ENCODE measurements at regions not wholly inside any gene's neighbourhood (a gene's known extent, or its start where the extent isn't known, plus 50 kb on each side); places are given as distances from the start of the nearest gene placed in this dataset.

- DNase-seq (ENCODE audit: low read depth in 1 of 2, low spot score in 1 of 2), result no peak
- H3K27me3 ChIP-seq (ENCODE audit: insufficient read depth, poor library complexity, severe bottlenecking), result no peaks in the 10 kb centered on the region
- H3K27ac ChIP-seq (replicated peaks), result no peak overlapping the region
- H3K4me3 ChIP-seq (replicated peaks; ENCODE audit: insufficient read depth, low read length), result no peak overlapping the region
- TF ChIP-seq POLR2AphosphoS5 (IDR thresholded peaks at IDR 0.05; ENCODE audit: low read depth) (no peak), SPI1 (IDR thresholded peaks at IDR 0.05; ENCODE audit: borderline replicate concordance, low read depth) (no peak), REST (IDR thresholded peaks at IDR 0.05; ENCODE audit: insufficient replicate concordance, low read depth) (no peak), GABPA (IDR thresholded peaks at IDR 0.05; ENCODE audit: low read depth) (no peak)
- TF ChIP-seq, protein P1, sequence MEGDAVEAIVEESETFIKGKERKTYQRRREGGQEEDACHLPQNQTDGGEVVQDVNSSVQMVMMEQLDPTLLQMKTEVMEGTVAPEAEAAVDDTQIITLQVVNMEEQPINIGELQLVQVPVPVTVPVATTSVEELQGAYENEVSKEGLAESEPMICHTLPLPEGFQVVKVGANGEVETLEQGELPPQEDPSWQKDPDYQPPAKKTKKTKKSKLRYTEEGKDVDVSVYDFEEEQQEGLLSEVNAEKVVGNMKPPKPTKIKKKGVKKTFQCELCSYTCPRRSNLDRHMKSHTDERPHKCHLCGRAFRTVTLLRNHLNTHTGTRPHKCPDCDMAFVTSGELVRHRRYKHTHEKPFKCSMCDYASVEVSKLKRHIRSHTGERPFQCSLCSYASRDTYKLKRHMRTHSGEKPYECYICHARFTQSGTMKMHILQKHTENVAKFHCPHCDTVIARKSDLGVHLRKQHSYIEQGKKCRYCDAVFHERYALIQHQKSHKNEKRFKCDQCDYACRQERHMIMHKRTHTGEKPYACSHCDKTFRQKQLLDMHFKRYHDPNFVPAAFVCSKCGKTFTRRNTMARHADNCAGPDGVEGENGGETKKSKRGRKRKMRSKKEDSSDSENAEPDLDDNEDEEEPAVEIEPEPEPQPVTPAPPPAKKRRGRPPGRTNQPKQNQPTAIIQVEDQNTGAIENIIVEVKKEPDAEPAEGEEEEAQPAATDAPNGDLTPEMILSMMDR (IDR thresholded peaks at IDR 0.05; ENCODE audit: insufficient read depth, low read length), result no peak
Observed at GRCh38 chr10:10852464-10852863, 165.2 kb upstream of the CELF2 start.

DNA sequence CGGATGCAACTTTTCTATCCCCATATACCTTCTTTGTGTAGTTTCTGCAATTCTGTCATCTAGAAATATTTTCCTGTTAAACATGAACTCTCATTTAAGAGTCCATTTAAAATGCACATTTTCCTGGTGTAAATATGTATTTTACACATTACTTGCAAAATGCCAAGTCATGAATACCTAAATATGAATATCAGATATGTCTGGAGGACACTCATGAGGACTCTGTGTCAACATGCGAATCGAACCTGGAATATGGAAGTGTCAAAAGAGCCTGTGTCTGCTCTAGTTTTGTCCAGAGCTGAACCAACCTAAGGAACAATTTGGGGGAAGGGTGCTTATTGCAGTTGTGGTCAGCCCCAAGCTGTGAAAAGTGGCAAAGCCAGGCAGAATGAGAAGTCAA, 163.7 kb upstream of the CELF2 start:
- no peak for TF ChIP-seq POLR2AphosphoS5 (IDR thresholded peaks at IDR 0.05; ENCODE audit: low read depth)
- no peak for TF ChIP-seq REST (IDR thresholded peaks at IDR 0.05; ENCODE audit: insufficient replicate concordance, low read depth)
- TF ChIP-seq, protein P1 (IDR thresholded peaks at IDR 0.05; ENCODE audit: insufficient read depth, low read length), result no peak
- TF ChIP-seq SPI1 (IDR thresholded peaks at IDR 0.05; ENCODE audit: borderline replicate concordance, low read depth), result no peak
- no peak for TF ChIP-seq GABPA (IDR thresholded peaks at IDR 0.05; ENCODE audit: low read depth)
- no peak overlapping the region for H3K27ac ChIP-seq (replicated peaks)
- H3K27me3 ChIP-seq (ENCODE audit: insufficient read depth, poor library complexity, severe bottlenecking), result no peaks in the 10 kb centered on the region
- DNase-seq (ENCODE audit: low read depth in 1 of 2, low spot score in 1 of 2), result no peak
- no peak overlapping the region for H3K4me3 ChIP-seq (replicated peaks; ENCODE audit: insufficient read depth, low read length)

GRCh38 chr10:10854725-10855124, 162.9 kb upstream of the CELF2 start:
- TF ChIP-seq, protein P1 (IDR thresholded peaks at IDR 0.05; ENCODE audit: insufficient read depth, low read length), result no peak
- TF ChIP-seq SPI1 (IDR thresholded peaks at IDR 0.05; ENCODE audit: borderline replicate concordance, low read depth) (no peak), REST (IDR thresholded peaks at IDR 0.05; ENCODE audit: insufficient replicate concordance, low read depth) (no peak), POLR2AphosphoS5 (IDR thresholded peaks at IDR 0.05; ENCODE audit: low read depth) (no peak), GABPA (IDR thresholded peaks at IDR 0.05; ENCODE audit: low read depth) (no peak)
- H3K4me3 ChIP-seq (replicated peaks; ENCODE audit: insufficient read depth, low read length), result no peak overlapping the region
- H3K27me3 ChIP-seq (ENCODE audit: insufficient read depth, poor library complexity, severe bottlenecking), result no peaks in the 10 kb centered on the region
- DNase-seq (ENCODE audit: low read depth in 1 of 2, low spot score in 1 of 2), result no peak
- H3K27ac ChIP-seq (replicated peaks), result no peak overlapping the region

All from HL-60 (cell line).